COR-L47 (cell line): ENCODE measurements at regions not wholly inside any gene's neighbourhood (a gene's known extent, or its start where the extent isn't known, plus 50 kb on each side); places are given as distances from the start of the nearest gene placed in this dataset.
"Not testable (repeated sequence)": the region's sequence is repeated elsewhere in the genome, so short reads cannot be mapped to it uniquely, and the experiment has no call there.

Experiments
- DNase-seq: peaks from one replicate; lab custom pipeline; 2025; lab: John Stamatoyannopoulos, UW

DNA sequence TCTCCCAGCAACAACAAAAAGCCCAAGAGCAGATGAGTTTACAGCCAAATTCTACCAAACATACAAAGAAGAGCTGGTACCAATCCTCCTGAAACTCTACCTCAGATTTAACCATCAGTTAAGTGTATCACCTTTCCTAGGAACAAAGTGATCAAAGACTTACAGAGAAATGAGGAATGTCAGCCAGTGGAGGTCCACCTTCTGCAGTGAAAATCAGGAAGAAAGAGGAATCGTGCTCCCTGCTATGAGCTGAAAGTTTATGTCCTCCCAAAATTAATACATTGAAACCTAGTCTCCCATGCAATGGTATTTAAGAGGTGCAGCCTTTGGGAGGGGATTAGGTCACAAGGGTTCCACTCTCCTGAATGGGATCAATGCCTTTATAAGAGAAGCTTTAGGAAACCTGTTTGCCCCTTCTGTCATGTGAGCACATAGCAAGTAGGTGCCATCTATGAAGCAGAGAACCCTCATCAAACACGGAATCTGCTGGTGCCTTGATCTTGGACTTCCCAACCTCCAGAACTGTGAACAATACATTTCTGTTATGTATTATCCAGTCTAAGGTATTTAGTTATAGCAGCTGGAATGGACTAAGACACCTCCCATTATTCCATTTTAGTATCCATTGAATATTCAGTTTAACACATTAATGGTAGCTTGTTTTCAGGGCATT, 139.0 kb upstream of the FZD8 start:
- no peak for DNase-seq

DNA sequence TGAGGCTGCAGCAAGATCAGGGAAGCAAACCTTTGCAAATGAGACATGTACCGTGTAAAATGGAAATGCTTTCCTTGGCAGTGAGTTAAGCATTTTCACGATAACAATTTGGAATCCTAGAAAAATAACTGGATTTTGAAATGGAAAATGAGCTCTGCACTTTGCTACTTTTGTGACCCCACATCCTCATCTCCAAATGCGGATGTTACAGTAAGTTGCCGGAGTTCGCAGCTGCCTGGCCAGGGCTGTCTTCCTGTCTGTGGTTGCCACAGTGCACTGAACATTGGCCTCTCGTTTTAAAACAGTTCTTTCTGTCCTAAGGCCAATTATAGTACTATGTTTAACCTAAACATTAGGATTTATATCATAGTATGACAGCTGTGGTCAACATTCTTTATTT, 136.2 kb upstream of the FZD8 start:
- DNase-seq, result no peak

- DNase-seq, result not testable (repeated sequence)
These were observed 134.5 kb upstream of the FZD8 start for GRCh38 chr10:35776557-35776956.

DNA sequence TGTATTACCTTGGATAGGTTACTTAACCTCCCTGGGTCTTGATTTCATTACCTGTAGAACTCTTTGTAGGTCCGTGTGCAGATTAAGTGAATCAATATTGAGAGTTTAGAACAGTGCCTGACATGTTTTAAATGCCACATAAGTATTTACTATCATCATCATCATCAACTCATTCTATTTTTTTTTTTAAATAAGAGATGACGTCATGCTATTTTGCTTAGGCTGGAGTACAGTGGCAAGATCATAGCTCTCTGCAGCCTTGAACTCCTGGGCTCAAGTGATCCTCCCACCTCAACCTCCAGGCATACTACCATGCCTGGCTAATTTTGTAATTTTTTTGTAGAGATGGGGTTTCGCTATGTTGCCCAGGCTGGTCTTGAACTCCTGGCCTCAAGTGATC, 132.0 kb upstream of the FZD8 start:
- DNase-seq, result no peak

DNA sequence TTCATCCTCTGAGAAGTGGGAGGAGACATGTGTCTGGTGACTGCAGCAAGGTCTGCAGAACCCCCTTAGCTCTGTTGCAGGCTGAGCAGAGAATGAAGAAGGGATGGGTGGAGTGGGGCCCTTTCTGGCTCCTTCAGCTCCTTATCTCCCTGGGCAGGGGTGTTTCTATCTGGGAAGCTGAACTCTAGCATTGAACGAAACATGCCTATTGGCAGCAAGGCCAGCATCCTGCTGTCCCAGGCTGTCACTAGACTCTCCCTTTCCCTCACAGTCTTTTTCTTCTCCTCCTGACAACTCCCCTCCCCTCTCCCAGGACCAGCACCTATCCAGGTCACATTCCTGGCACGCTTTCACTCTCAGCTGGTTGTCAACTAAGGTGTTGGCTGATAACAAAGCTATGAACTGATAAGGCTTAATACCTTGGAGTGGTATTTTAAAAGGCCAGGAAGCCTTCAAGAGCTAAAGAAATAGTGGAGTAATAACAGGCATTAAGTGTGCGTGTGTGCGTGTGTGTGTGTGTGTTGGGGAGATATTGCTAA, 128.8 kb upstream of the FZD8 start:
- no peak for DNase-seq

DNA sequence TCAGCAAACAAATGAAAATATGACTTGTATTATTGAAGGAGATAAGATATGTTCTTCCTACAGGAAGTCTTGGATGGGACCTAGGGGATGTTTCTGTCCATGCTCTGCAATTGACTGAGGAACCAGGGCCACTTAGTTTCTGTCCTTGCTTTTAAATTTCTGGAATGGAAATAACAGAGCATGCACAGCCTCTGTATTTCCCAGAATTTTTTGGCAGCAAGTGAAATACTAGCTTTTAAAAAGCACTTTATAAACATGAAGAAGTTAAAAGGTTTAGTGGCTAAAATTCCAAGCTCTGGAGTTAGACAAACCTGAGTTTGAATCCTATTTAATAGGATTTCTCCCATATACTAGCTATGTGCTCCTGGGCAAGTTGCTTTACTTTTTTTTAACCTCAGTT, 127.7 kb upstream of the FZD8 start:
- no peak for DNase-seq

GRCh38 chr10:35768731-35769130, 126.6 kb upstream of the FZD8 start:
- no peak for DNase-seq

GRCh38 chr10:35768011-35768410, 125.9 kb upstream of the FZD8 start:
- DNase-seq, result no peak

DNA sequence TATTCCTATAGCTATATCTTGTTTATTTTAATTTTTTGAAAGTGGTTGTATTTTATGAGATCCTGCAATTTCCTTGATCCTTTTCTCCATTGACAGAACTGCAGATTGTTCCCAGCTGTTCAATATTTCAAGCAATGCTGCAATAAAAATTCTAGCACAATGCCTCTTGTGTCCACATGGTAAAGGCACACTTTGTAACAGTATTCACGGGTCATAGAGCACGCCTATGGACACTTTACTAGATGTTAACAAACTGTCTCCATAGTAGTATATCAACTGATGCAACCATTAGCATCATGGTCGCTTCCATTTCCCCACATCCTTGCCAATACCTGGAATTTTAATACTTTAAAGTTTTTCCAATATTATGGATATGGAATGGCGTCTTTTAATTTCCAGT, 123.9 kb upstream of the FZD8 start:
- DNase-seq, result no peak

- no peak for DNase-seq
These were observed 123.0 kb upstream of the FZD8 start for GRCh38 chr10:35765066-35765527.

DNA sequence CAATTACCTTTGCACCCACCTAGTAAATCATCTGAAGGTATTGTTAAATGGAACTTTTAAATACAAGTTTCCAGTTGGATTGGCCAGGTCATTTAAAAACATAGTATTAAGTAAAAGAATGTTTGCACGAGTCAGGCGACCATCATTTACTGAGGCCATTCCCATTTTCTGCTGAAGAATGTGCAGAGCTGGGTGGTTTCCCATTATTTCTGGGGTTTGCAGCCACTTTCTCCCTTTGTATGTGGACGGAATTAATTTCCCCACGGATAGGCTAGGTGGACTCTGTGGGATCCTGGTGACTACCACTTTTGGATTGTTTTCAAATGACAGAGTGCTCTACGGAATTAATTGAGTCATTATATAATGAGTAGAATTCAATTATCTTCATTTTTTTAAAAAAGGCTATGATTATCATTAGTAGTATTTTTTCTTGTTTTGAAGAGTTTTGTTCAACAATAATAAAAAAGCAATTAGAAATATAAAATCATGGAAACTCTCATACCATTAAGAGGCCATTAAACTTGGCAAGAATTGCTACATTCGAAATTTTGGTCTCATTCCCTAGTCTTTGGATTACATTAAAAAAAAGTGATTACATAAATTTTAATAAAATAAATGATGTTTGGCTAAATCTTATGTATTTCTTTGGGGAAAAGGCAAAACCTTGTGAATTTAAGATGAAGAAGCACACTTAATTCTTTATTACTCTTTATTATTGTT, 120.4 kb upstream of the FZD8 start:
- no peak for DNase-seq

GRCh38 chr10:35758076-35758475, 116.0 kb upstream of the FZD8 start:
- no peak for DNase-seq

DNA sequence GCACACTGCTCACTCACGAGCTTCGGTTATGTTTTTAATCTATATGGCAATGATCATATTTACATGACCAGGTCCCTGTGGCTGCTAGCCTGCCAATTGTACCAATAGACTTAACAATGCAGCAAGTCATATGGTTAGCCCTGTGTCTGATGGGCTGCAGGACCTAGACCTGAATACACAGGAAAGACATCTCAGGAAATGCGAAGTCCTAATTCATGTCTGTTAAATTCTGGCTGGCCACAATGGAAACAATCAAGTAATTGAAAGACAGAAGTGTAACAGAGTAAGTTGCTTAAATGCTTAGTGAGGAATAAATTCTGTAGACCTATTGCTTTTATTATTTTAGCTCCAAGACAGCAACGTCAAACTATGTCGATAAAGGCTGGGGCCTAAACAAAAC, 112.4 kb upstream of the FZD8 start:
- no peak for DNase-seq

- no peak for DNase-seq
These were observed 110.7 kb upstream of the FZD8 start for GRCh38 chr10:35752469-35753461.

GRCh38 chr10:35751347-35751746, 109.3 kb upstream of the FZD8 start:
- no peak for DNase-seq

GRCh38 chr10:35749230-35749629, 107.1 kb upstream of the FZD8 start:
- DNase-seq, result no peak

DNA sequence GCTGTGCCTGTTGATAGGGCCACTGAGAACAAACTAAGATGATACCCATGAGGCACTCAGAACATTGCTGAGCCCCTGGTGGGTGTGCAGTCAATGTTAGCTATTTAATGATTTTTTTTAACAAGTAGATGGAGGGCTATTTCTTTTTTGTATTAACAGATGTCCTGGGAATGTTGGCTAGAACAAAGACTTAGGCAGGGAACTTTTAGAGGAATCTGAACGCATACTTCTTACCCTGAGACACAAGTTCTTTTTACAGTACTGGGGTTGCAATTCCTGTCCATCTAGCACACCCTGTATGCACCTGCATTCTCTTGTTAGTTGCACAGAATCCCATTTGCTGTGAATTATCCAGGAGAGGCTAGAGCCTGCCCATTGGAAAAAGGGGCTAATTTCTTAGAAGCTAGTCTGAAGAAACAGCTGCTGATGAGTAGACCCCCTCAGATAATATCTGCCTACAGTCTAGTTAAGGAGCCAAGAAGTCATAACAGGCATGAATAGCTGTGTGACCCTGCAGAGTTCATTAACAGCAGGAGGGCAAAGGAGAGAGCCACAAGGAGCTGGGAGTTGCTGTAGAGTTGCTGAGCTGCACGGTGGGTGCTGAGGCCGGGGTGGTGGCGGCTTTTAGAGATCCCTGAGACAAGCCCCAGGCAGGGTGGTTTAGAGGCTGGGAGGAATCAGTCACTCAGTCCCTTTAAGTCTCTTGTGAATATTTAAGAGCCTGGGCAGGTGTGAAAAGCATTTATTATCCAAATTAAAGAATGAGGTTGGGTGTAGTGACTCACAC, 103.7 kb upstream of the FZD8 start:
- DNase-seq, result no peak

DNA sequence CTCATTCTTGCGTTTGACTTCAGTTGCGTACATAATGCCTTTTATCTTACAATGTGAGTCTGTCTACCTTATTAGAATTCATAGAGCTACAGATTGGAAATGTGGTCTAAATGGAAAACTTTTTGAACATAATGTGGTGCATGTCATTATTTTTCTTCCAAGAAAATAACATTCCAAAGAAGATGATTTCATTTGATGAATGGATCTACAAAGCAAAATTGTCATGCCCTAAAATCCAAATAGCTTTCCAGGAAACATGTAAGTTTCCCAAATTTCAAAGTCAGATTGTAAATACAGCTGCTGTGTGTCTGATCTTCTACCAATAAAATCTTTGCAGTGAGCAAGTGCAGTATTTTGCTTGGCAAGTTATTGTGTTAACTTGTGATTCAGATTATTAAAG, 101.8 kb upstream of the FZD8 start:
- DNase-seq, result no peak

DNA sequence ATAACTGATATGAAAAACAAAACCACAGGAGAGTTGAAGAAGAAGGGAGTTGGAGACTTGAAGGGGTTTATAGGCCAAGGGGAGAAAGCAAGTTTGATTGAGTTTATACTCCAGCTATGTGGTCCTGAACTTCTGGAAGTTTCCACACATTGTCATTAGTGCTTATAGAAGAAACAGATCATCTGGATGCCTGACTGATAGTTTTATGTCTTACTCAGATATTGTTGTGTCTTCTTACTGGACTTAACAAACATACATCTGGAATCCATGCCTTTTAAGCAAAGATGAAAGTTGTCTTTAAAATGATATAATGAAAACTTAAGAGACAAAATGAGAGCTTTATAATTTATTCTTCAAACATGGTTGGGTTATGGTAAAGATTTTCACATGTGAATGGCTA, 101.3 kb upstream of the FZD8 start:
- no peak for DNase-seq

GRCh38 chr10:35739998-35740397, 97.9 kb upstream of the FZD8 start:
- no peak for DNase-seq

- no peak for DNase-seq
These were observed 93.3 kb upstream of the FZD8 start for GRCh38 chr10:35735412-35735811.

DNA sequence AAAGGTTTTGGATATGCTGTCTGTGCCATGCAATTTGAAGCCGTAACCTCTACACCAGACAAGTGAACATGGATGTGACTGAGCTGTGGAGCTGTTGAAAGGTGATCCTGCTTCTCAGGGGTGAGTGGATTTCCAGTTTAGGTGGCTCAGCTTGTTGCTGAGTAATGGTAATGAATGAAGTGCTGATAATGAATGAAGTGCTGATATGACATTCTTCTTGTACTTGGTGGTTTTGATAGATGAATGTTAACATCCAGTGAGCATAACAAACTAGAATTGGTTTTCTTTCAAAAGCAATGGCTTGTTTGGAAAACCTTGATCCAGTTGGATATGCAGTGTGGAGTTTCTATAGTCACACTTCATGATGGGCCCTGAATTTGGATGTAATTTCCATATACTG, 89.7 kb upstream of the FZD8 start:
- DNase-seq, result no peak
